ENCODE measurements at regions not wholly inside any gene's neighbourhood (a gene's known extent, or its start where the extent isn't known, plus 50 kb on each side); places are given as distances from the start of the nearest gene placed in this dataset.

GRCh38 chr4:20015636-20016224 lies 236.0 kb upstream of the SLIT2 start:
- no peak for TF ChIP-seq U2AF2 (IDR thresholded peaks at IDR 0.05; ENCODE audit: low read depth, low read length)
- TF ChIP-seq CTCF (CRISPR knock-in tag; IDR thresholded peaks at IDR 0.05): no peak
- no peak for TF ChIP-seq MYC (CRISPR knock-in tag; IDR thresholded peaks at IDR 0.05; ENCODE audit: borderline replicate concordance)
- no peak for TF ChIP-seq MED1 (CRISPR knock-in tag; IDR thresholded peaks at IDR 0.05)

Measured in HepG2 (cell line).